GM12891 (cell line): ENCODE measurements at regions not wholly inside any gene's neighbourhood (a gene's known extent, or its start where the extent isn't known, plus 50 kb on each side); places are given as distances from the start of the nearest gene placed in this dataset.

Source experiments
- POLR2A ChIP-seq: IDR thresholded peaks from 2 replicates; pipeline ENCODE4 v1.6.1; 2011; ENCODE audit warnings: low read depth, low read length, control low read depth
- POLR2AphosphoS5 ChIP-seq: IDR thresholded peaks from 2 replicates; pipeline ENCODE4 v1.6.1; 2011; ENCODE audit warnings: low read depth, low read length, control low read depth

- TF ChIP-seq POLR2AphosphoS5: no peak
- no peak for TF ChIP-seq POLR2A
Measured at GRCh38 chr12:84412226-84412625, 500.4 kb downstream of the SLC6A15 start.
